ENCODE measurements at regions not wholly inside any gene's neighbourhood (a gene's known extent, or its start where the extent isn't known, plus 50 kb on each side); places are given as distances from the start of the nearest gene placed in this dataset.

GRCh38 chr3:64802460-64802859 lies 114.7 kb upstream of the ADAMTS9 start (continued):
- TF ChIP-seq AR (CRISPR knock-in tag; IDR thresholded peaks at IDR 0.05) (no peak), EMX1 (CRISPR knock-in tag; IDR thresholded peaks at IDR 0.05) (no peak), ZBTB21 (CRISPR knock-in tag; IDR thresholded peaks at IDR 0.05; ENCODE audit: borderline replicate concordance) (no peak), PRRX2 (CRISPR knock-in tag; IDR thresholded peaks at IDR 0.05) (no peak), SP1 (CRISPR knock-in tag; conservative IDR thresholded peaks at IDR 0.05) (no peak)
- TF ChIP-seq, protein P1, sequence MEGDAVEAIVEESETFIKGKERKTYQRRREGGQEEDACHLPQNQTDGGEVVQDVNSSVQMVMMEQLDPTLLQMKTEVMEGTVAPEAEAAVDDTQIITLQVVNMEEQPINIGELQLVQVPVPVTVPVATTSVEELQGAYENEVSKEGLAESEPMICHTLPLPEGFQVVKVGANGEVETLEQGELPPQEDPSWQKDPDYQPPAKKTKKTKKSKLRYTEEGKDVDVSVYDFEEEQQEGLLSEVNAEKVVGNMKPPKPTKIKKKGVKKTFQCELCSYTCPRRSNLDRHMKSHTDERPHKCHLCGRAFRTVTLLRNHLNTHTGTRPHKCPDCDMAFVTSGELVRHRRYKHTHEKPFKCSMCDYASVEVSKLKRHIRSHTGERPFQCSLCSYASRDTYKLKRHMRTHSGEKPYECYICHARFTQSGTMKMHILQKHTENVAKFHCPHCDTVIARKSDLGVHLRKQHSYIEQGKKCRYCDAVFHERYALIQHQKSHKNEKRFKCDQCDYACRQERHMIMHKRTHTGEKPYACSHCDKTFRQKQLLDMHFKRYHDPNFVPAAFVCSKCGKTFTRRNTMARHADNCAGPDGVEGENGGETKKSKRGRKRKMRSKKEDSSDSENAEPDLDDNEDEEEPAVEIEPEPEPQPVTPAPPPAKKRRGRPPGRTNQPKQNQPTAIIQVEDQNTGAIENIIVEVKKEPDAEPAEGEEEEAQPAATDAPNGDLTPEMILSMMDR (IDR thresholded peaks at IDR 0.05), result no peak

DNA sequence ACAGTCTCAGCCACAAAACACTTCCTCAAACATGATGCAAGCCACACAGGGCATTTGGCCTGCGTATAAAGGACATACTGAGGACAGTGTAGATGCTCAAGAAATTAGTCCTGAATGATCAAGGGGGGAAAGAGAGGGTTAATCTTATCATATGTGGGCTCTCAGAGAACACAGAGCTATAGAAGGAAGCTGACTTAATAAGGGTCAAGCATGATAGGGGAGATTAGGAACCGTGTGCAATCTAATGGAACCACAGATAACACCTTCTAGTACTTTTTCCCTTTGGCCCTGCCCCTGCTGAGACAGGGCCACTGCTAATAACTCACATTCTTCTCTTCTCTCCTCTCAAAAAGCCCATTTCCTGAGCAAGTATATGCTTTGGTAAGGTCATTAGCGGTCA lies 114.1 kb upstream of the ADAMTS9 start:
- ChIA-PET CTCF (interaction anchor here (0.6 kb wide), 1 partner anchor 272 kb away, joined by 3 read pairs; no protein-coding TSS in a partner anchor), POLR2A (no interaction called here)
- Mint-ChIP-seq H3K27me3 (ENCODE audit: low read depth) (no peaks in the 10 kb centered on the region; the same call in 1 of the 2 replicates), H3K4me3 (no peak overlapping the region), H3K9me3 (no peaks in the 10 kb centered on the region), H3K36me3 (no peaks in the 10 kb centered on the region), H3K4me1 (peaks cover 10% of the 10 kb centered on the region), H3K27ac (no peak overlapping the region)
- no peak for TF ChIP-seq ZNF121 (CRISPR knock-in tag; IDR thresholded peaks at IDR 0.05)
- no peak for TF ChIP-seq TEAD1 (CRISPR knock-in tag; IDR thresholded peaks at IDR 0.05)
- no peak for TF ChIP-seq NFYB (CRISPR knock-in tag; conservative IDR thresholded peaks at IDR 0.05; ENCODE audit: low read depth)
- TF ChIP-seq FOXJ3 (CRISPR knock-in tag; IDR thresholded peaks at IDR 0.05; ENCODE audit: borderline replicate concordance), result no peak
- no peak for TF ChIP-seq TCF7 (CRISPR knock-in tag; IDR thresholded peaks at IDR 0.05; ENCODE audit: low read depth)
- ATAC-seq (no peak), DNase-seq (ENCODE audit: low spot score) (no peak)

GRCh38 chr3:64799606-64800005 lies 111.8 kb upstream of the ADAMTS9 start:
- Mint-ChIP-seq H3K36me3 (no peaks in the 10 kb centered on the region), H3K9me3 (no peaks in the 10 kb centered on the region), H3K4me1 (peaks cover 21% of the 10 kb centered on the region), H3K27ac (no peak overlapping the region), H3K27me3 (ENCODE audit: low read depth) (no peaks in the 10 kb centered on the region; the same call in 1 of the 2 replicates), H3K4me3 (no peak overlapping the region)
- ATAC-seq, result no peak
- ChIA-PET CTCF (no interaction called here), POLR2A (no interaction called here)
- no peak for DNase-seq (ENCODE audit: low spot score)
- TF ChIP-seq IRF2 (CRISPR knock-in tag; IDR thresholded peaks at IDR 0.05; ENCODE audit: borderline replicate concordance, low read depth) (no peak), ZNF532 (CRISPR knock-in tag; IDR thresholded peaks at IDR 0.05; ENCODE audit: borderline replicate concordance) (no peak), NR2C2 (CRISPR knock-in tag; IDR thresholded peaks at IDR 0.05) (no peak), TCF7 (CRISPR knock-in tag; IDR thresholded peaks at IDR 0.05; ENCODE audit: low read depth) (no peak), ATF1 (CRISPR knock-in tag; IDR thresholded peaks at IDR 0.05) (no peak), ATF6 (CRISPR knock-in tag; IDR thresholded peaks at IDR 0.05) (no peak), E2F1 (CRISPR knock-in tag; IDR thresholded peaks at IDR 0.05) (no peak), JAZF1 (CRISPR knock-in tag; IDR thresholded peaks at IDR 0.05) (no peak), RORB (CRISPR knock-in tag; IDR thresholded peaks at IDR 0.05) (no peak), ZNF232 (CRISPR knock-in tag; IDR thresholded peaks at IDR 0.05) (no peak), ZNF219 (CRISPR knock-in tag; IDR thresholded peaks at IDR 0.05; ENCODE audit: borderline replicate concordance) (no peak), FOXK1 (CRISPR knock-in tag; IDR thresholded peaks at IDR 0.05) (no peak), NR1H2 (CRISPR knock-in tag; IDR thresholded peaks at IDR 0.05) (no peak), GABPB1 (CRISPR knock-in tag; IDR thresholded peaks at IDR 0.05) (no peak)

Measured in WTC11 (cell line).